ENCODE measurements at regions not wholly inside any gene's neighbourhood (a gene's known extent, or its start where the extent isn't known, plus 50 kb on each side); places are given as distances from the start of the nearest gene placed in this dataset.

- no peak for TF ChIP-seq BRCA1 (IDR thresholded peaks at IDR 0.05)
- no peak for TF ChIP-seq BRCA1 (CRISPR knock-in tag; IDR thresholded peaks at IDR 0.05)
- TF ChIP-seq IRF1 (CRISPR knock-in tag; IDR thresholded peaks at IDR 0.05; ENCODE audit: borderline replicate concordance), result no peak
- no peak for TF ChIP-seq NELFE (IDR thresholded peaks at IDR 0.05; ENCODE audit: insufficient read depth, insufficient read length)
- TF ChIP-seq KDM1A (IDR thresholded peaks at IDR 0.05), result no peak
- TF ChIP-seq STAT5B (CRISPR knock-in tag; IDR thresholded peaks at IDR 0.05), result no peak
- no peak for TF ChIP-seq PHF21A (IDR thresholded peaks at IDR 0.05; ENCODE audit: borderline replicate concordance, low read depth)
- TF ChIP-seq NFIC (IDR thresholded peaks at IDR 0.05), result no peak
- TF ChIP-seq EZH2 (IDR thresholded peaks at IDR 0.05; ENCODE audit: borderline replicate concordance, low read depth, low read length), result no peak
- TF ChIP-seq POLR2A (conservative IDR thresholded peaks at IDR 0.05), result no peak
- TF ChIP-seq HDAC8 (tag; IDR thresholded peaks at IDR 0.05), result no peak
- no peak for TF ChIP-seq DPF2 (IDR thresholded peaks at IDR 0.05)
- no peak for TF ChIP-seq POLR2AphosphoS5 (IDR thresholded peaks at IDR 0.05; ENCODE audit: control insufficient read depth, insufficient read depth, low read depth, low read length)
- no peak for TF ChIP-seq AFF4 (CRISPR knock-in tag; IDR thresholded peaks at IDR 0.05)
- TF ChIP-seq GABPA (tag; conservative IDR thresholded peaks at IDR 0.05; ENCODE audit: low read depth), result no peak
Measured at GRCh38 chr2:2409481-2409880, 78.4 kb upstream of the MYT1L start.

Measured in K562 (cell line).